ENCODE measurements at regions not wholly inside any gene's neighbourhood (a gene's known extent, or its start where the extent isn't known, plus 50 kb on each side); places are given as distances from the start of the nearest gene placed in this dataset.
A peak's percentile ranks its signal among the peaks of the same experiment; 100 is the strongest.
"Not testable (repeated sequence)": the region's sequence is repeated elsewhere in the genome, so short reads cannot be mapped to it uniquely, and the experiment has no call there.

DNA sequence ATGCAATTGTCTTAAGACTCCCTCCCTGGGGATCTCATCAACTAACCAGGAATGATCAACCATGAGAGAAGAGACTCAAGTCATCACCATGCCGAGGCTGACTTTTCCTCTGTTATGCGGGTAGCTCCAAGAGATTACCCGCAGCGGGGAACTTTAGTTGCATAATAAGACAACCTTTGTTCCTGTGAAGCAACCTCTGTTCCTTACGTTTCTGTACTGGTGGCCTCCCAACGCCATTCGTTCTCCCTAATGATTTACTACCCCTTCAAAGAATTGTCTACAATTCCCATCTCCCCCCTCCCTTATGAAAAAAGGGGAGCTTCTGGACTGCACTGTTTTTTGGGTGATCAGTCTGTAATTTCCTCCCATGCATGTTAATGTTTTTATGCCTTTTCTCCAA, 66.1 kb upstream of the LRPPRC start:
- no peak overlapping the region for H3K9ac ChIP-seq (ENCODE audit: low read depth in 1 of 3, low read length in 3 of 3)
- no peaks in the 10 kb centered on the region for H3K4me1 ChIP-seq (ENCODE audit: control insufficient read depth in 3 of 3, insufficient read depth in 3 of 3, low read length in 3 of 3)
- H3K36me3 ChIP-seq (ENCODE audit: control insufficient read depth in 3 of 3, insufficient read depth in 3 of 3, low read length in 3 of 3) = no peaks in the 10 kb centered on the region
- no peaks in the 10 kb centered on the region for H3K9me3 ChIP-seq (ENCODE audit: control insufficient read depth in 3 of 3, low read length in 3 of 3)
- H3K4me3 ChIP-seq (ENCODE audit: low read length in 3 of 3) = no peak overlapping the region
- no peaks in the 10 kb centered on the region for H3K27me3 ChIP-seq (ENCODE audit: control insufficient read depth in 3 of 3, insufficient read depth in 3 of 3, low read length in 3 of 3)
- no peak overlapping the region for H3K27ac ChIP-seq (ENCODE audit: low read depth, low read length)

DNA sequence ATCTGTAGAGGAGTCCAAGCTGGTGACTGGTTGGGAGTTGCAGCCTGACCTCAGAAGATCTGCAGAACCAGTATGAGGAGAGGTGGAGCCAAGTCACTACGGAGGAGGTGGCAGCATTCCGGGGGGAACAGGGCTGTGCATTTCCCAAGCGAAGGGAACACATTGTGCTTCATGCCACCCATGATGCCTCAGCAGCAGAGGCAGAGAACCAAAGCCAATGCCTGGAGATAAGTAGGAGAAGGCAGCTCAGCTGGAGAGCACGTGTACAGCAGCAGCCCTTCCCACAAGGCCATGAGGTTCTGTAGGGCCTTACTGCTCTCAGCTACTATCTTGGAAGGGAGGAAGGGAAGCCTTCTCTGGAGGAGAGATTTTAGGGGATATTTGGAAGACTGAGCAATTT, 67.2 kb upstream of the LRPPRC start:
- Histone ChIP-seq H3K9ac (ENCODE audit: low read depth in 1 of 3, low read length in 3 of 3) (no peak overlapping the region), H3K4me3 (ENCODE audit: low read length in 3 of 3) (no peak overlapping the region), H3K27me3 (ENCODE audit: control insufficient read depth in 3 of 3, insufficient read depth in 3 of 3, low read length in 3 of 3) (no peaks in the 10 kb centered on the region), H3K4me1 (ENCODE audit: control insufficient read depth in 3 of 3, insufficient read depth in 3 of 3, low read length in 3 of 3) (no peaks in the 10 kb centered on the region), H3K9me3 (ENCODE audit: control insufficient read depth in 3 of 3, low read length in 3 of 3) (no peaks in the 10 kb centered on the region), H3K36me3 (ENCODE audit: control insufficient read depth in 3 of 3, insufficient read depth in 3 of 3, low read length in 3 of 3) (no peaks in the 10 kb centered on the region), H3K27ac (ENCODE audit: low read depth, low read length) (no peak overlapping the region)

DNA sequence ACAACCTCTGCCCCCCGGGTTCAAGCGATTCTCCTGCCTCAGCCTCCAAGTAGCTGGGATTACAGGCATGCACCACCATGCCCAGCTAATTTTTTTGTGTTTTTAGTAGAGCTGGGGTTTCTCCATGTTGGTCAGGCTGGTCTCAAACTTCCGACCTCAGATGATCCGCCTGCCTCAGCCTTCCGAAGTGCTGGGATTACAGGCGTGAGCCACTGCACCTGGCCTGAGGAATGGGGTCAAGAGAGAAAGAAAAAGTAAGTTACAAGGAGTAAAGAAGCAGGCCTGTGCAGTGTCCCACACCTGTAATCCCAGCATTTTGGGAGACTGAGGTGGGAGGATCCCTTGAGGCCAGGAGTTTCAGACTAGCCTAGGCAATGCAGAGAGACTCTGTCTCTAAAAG, 68.5 kb upstream of the LRPPRC start:
- H3K27me3 ChIP-seq (ENCODE audit: control insufficient read depth in 3 of 3, insufficient read depth in 3 of 3, low read length in 3 of 3); H3K9me3 ChIP-seq (ENCODE audit: control insufficient read depth in 3 of 3, low read length in 3 of 3); H3K36me3 ChIP-seq (ENCODE audit: control insufficient read depth in 3 of 3, insufficient read depth in 3 of 3, low read length in 3 of 3): not testable (repeated sequence)

DNA sequence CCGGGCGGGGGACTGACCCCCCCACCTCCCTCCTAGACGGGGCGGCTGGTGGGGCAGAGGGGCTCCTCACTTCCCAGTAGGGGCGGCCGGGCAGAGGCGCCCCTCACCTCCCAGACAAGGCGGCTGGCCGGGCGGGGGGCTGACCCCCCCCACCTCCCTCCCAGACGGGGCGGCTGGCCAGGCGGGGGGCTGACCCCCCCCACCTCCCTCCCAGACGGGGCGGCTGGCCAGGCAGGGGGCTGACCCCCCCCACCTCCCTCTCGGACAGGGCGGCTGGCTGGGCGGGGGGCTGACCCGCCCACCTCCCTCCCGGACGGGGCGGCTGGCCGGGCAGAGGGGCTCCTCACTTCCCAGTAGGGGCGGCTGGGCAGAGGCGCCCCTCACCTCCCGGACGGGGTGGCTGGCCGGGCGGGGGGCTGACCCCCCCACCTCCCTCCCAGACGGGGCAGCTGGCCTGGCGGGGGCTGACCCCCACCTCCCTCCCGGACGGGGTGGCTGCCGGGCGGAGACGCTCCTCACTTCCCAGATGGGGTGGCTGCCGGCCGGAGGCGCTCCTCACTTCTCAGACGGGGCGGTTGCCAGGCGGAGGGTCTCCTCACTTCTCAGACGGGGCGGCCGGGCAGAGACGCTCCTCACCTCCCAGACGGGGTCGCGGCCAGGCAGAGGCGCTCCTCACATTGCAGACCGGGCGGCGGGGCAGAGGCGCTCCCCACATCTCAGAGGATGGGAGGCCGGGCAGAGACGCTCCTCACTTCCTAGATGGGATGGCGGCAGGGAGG, 71.4 kb upstream of the LRPPRC start:
- H3K9me3 ChIP-seq (ENCODE audit: control insufficient read depth in 3 of 3, low read length in 3 of 3); H3K27ac ChIP-seq (ENCODE audit: low read depth, low read length); H3K27me3 ChIP-seq (ENCODE audit: control insufficient read depth in 3 of 3, insufficient read depth in 3 of 3, low read length in 3 of 3); H3K9ac ChIP-seq (ENCODE audit: low read depth in 1 of 3, low read length in 3 of 3); H3K4me3 ChIP-seq (ENCODE audit: low read length in 3 of 3); H3K36me3 ChIP-seq (ENCODE audit: control insufficient read depth in 3 of 3, insufficient read depth in 3 of 3, low read length in 3 of 3); H3K4me1 ChIP-seq (ENCODE audit: control insufficient read depth in 3 of 3, insufficient read depth in 3 of 3, low read length in 3 of 3): not testable (repeated sequence)

More for the DNA sequence above, 68.5 kb upstream of the LRPPRC start:
- not testable (repeated sequence) for H3K27ac ChIP-seq (ENCODE audit: low read depth, low read length); H3K4me1 ChIP-seq (ENCODE audit: control insufficient read depth in 3 of 3, insufficient read depth in 3 of 3, low read length in 3 of 3); H3K9ac ChIP-seq (ENCODE audit: low read depth in 1 of 3, low read length in 3 of 3); H3K4me3 ChIP-seq (ENCODE audit: low read length in 3 of 3)

- H3K27ac ChIP-seq (ENCODE audit: low read depth, low read length); H3K9me3 ChIP-seq (ENCODE audit: control insufficient read depth in 3 of 3, low read length in 3 of 3); H3K4me1 ChIP-seq (ENCODE audit: control insufficient read depth in 3 of 3, insufficient read depth in 3 of 3, low read length in 3 of 3); H3K27me3 ChIP-seq (ENCODE audit: control insufficient read depth in 3 of 3, insufficient read depth in 3 of 3, low read length in 3 of 3); H3K4me3 ChIP-seq (ENCODE audit: low read length in 3 of 3); H3K9ac ChIP-seq (ENCODE audit: low read depth in 1 of 3, low read length in 3 of 3); H3K36me3 ChIP-seq (ENCODE audit: control insufficient read depth in 3 of 3, insufficient read depth in 3 of 3, low read length in 3 of 3): not testable (repeated sequence)
These were observed 72.0 kb upstream of the LRPPRC start for GRCh38 chr2:44067791-44068181.

DNA sequence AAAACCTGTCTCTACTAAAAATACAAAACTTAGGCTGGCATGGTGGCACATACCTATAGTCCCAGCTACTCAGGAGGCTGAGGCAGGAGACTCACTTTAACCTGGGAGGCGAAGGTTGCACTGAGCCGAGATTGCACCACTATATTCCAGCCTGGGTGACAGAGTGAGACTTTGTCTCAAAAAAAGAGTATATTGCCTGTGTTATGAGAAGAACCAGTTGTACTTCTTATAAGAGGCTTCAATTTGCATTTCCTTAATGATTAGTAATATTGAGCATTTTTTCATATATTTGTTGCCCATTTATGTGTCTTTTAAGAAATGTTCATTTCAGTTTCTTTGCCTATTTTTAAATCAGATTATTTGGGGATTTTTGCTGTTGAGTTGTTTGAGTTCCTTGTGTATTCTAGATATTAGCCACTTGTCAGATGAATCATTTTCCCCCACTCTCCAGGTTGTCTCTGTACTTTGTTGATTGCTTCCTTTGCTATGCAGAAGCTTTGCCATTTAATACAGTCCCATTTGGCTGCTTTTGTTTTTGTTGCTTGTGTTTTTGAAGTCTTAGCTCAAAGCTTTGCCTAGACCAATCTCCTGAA, 75.8 kb upstream of the LRPPRC start:
- H3K9me3 ChIP-seq (ENCODE audit: control insufficient read depth in 3 of 3, low read length in 3 of 3) = no peaks in the 10 kb centered on the region
- no peak overlapping the region for H3K4me3 ChIP-seq (ENCODE audit: low read length in 3 of 3)
- peaks cover 6 to 11% (median 6%) of the 10 kb centered on the region in 3 donors for H3K4me1 ChIP-seq (ENCODE audit: control insufficient read depth in 3 of 3, insufficient read depth in 3 of 3, low read length in 3 of 3)
- no peak overlapping the region for H3K9ac ChIP-seq (ENCODE audit: low read depth in 1 of 3, low read length in 3 of 3)
- no peaks in the 10 kb centered on the region for H3K36me3 ChIP-seq (ENCODE audit: control insufficient read depth in 3 of 3, insufficient read depth in 3 of 3, low read length in 3 of 3)
- H3K27me3 ChIP-seq (ENCODE audit: control insufficient read depth in 3 of 3, insufficient read depth in 3 of 3, low read length in 3 of 3) = no peaks in the 10 kb centered on the region
- H3K27ac ChIP-seq (ENCODE audit: low read depth, low read length) = no peak overlapping the region

DNA sequence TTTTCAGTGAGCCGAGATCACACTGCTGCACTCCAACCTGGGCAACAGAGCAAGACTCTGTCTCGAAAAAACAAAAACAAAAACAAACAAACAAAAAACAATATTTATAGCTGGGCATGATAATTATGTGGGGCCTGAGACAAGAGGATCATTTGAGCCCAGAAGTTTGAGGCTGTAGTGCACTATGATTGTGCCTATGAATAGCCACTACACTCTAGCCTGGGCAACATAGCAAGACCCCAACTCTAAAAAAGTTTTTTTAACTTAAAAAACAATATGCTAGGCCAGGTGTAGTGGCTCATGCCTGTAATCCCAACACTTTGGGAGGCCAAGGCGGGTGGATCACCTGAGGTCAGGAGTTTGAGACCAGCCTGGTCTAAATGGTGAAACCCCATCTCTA, 77.9 kb upstream of the LRPPRC start:
- peaks cover 6 to 14% (median 6%) of the 10 kb centered on the region in 3 donors for H3K4me1 ChIP-seq (ENCODE audit: control insufficient read depth in 3 of 3, insufficient read depth in 3 of 3, low read length in 3 of 3)
- not testable (repeated sequence) for H3K9me3 ChIP-seq (ENCODE audit: control insufficient read depth in 3 of 3, low read length in 3 of 3); H3K4me3 ChIP-seq (ENCODE audit: low read length in 3 of 3); H3K9ac ChIP-seq (ENCODE audit: low read depth in 1 of 3, low read length in 3 of 3); H3K27ac ChIP-seq (ENCODE audit: low read depth, low read length); H3K27me3 ChIP-seq (ENCODE audit: control insufficient read depth in 3 of 3, insufficient read depth in 3 of 3, low read length in 3 of 3); H3K36me3 ChIP-seq (ENCODE audit: control insufficient read depth in 3 of 3, insufficient read depth in 3 of 3, low read length in 3 of 3)

DNA sequence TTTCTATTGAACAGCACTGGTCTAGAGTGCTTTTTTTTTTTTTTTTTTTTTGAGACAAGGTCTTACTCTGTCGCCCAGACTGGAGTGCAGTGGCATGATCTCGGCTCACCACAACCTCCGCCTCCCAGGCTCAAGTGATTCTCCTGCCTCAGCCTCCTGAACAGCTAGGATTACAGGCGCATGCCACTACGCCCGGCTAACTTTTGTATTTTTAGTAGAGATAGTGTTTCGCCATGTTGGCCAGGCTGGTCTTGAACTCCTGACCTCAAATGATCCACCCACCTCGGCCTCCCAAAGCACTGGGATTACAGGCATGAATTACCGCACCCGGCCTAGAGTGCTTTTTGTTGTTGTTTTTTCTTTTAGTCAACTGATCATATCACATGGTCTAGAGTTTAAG, 79.0 kb upstream of the LRPPRC start:
- Histone ChIP-seq H3K27ac (ENCODE audit: low read depth, low read length) (peak overlapping the region; percentile 96), H3K4me1 (ENCODE audit: control insufficient read depth in 3 of 3, insufficient read depth in 3 of 3, low read length in 3 of 3) (peaks cover 6 to 17% (median 6%) of the 10 kb centered on the region in 3 donors)
- not testable (repeated sequence) for H3K36me3 ChIP-seq (ENCODE audit: control insufficient read depth in 3 of 3, insufficient read depth in 3 of 3, low read length in 3 of 3); H3K4me3 ChIP-seq (ENCODE audit: low read length in 3 of 3); H3K27me3 ChIP-seq (ENCODE audit: control insufficient read depth in 3 of 3, insufficient read depth in 3 of 3, low read length in 3 of 3); H3K9me3 ChIP-seq (ENCODE audit: control insufficient read depth in 3 of 3, low read length in 3 of 3); H3K9ac ChIP-seq (ENCODE audit: low read depth in 1 of 3, low read length in 3 of 3)

DNA sequence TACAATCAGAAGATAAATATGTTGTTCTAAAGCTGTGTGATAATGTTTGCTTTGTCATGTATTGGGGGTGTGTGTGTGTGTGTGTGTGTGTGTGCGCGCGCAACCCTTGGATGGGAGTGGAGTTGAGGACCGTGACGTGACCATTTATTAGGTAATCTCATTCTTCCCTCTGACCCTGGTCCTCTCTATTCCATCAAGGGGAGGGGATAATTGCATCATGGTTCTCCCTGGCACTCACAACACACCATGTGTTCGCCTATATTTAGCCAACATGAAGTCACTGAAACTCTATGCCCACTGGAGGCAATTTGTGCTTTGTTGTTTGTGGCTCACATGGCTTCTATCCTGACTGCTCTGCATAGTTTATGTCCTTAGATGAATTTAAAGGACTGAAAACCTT, 79.8 kb upstream of the LRPPRC start:
- no peaks in the 10 kb centered on the region for H3K9me3 ChIP-seq (ENCODE audit: control insufficient read depth in 3 of 3, low read length in 3 of 3)
- H3K36me3 ChIP-seq (ENCODE audit: control insufficient read depth in 3 of 3, insufficient read depth in 3 of 3, low read length in 3 of 3) = no peaks in the 10 kb centered on the region
- no peaks in the 10 kb centered on the region for H3K27me3 ChIP-seq (ENCODE audit: control insufficient read depth in 3 of 3, insufficient read depth in 3 of 3, low read length in 3 of 3)
- H3K4me1 ChIP-seq (ENCODE audit: control insufficient read depth in 3 of 3, insufficient read depth in 3 of 3, low read length in 3 of 3) = peaks cover 6 to 19% (median 6%) of the 10 kb centered on the region in 3 donors
- no peak overlapping the region for H3K4me3 ChIP-seq (ENCODE audit: low read length in 3 of 3)
- peak overlapping the region; percentile 96 for H3K27ac ChIP-seq (ENCODE audit: low read depth, low read length)
- H3K9ac ChIP-seq (ENCODE audit: low read depth in 1 of 3, low read length in 3 of 3) = peak overlapping the region in 2 of 3 donors; percentile 1 to 70

DNA sequence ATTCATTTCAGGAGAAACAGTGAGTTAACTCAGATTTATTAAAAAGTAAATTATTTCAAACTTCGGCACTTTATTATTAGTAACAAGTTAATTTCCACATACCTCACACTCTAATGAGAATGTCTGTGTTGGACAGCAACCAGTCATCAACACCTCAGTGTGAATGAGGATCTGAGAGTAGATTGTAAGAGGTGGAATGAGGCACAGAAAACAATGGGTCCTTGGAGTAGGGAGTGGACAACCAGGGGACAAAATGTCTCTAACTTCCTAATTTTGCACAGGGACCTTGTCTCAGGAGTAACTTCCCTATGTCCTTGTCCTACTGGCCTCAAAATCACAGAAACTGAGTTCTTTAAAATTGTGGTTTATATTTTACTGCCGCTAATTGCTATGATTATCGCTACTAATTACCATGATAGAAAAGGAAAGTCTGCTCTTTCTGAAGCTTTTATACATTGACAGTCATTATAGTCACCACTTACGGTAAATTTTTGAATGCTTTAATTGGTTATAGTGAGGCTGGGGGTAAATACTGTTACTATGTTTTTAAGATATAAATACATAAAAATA, 82.2 kb upstream of the LRPPRC start:
- Histone ChIP-seq H3K9ac (ENCODE audit: low read depth in 1 of 3, low read length in 3 of 3) (no peak overlapping the region), H3K4me3 (ENCODE audit: low read length in 3 of 3) (no peak overlapping the region), H3K36me3 (ENCODE audit: control insufficient read depth in 3 of 3, insufficient read depth in 3 of 3, low read length in 3 of 3) (no peaks in the 10 kb centered on the region), H3K27me3 (ENCODE audit: control insufficient read depth in 3 of 3, insufficient read depth in 3 of 3, low read length in 3 of 3) (no peaks in the 10 kb centered on the region), H3K4me1 (ENCODE audit: control insufficient read depth in 3 of 3, insufficient read depth in 3 of 3, low read length in 3 of 3) (peaks cover 6 to 19% (median 6%) of the 10 kb centered on the region in 3 donors), H3K27ac (ENCODE audit: low read depth, low read length) (no peak overlapping the region), H3K9me3 (ENCODE audit: control insufficient read depth in 3 of 3, low read length in 3 of 3) (no peaks in the 10 kb centered on the region)
